Breast epithelium (tissue), 4 donors: ENCODE measurements at regions not wholly inside any gene's neighbourhood (a gene's known extent, or its start where the extent isn't known, plus 50 kb on each side); places are given as distances from the start of the nearest gene placed in this dataset.

ENCODE experiments used
- DNase-seq, 2 donors: peaks; one replicate each; pipeline ENCODE4 v3.0.0-alpha.2; 2019; ENCODE audit warnings: low spot score in 2 of 2
- H3K27ac ChIP-seq, 2 donors: fragments of 200-600 bp; sonication (generic) in 1 of 2; one replicate each; pipeline ENCODE4 v1.5.1; 2016 to 2019; ENCODE audit warnings: mild to moderate bottlenecking in 1 of 2
- H3K27me3 ChIP-seq, 2 donors: fragments of 200-600 bp; sonication (generic) in 1 of 2; one replicate each; pipeline versions ENCODE4 v1.5.1 to v1.6.0; 2017 to 2019; ENCODE audit warnings: control low read depth in 1 of 2, mild to moderate bottlenecking in 1 of 2
- H3K36me3 ChIP-seq: fragments of 200-600 bp; one replicate; pipeline ENCODE4 v1.5.1; 2019
- H3K4me1 ChIP-seq, 2 donors: fragments of 200-600 bp; sonication (generic); one replicate each; pipeline ENCODE4 v1.5.1; 2016 to 2019; ENCODE audit warnings: control low read depth in 1 of 2
- H3K4me3 ChIP-seq, 3 donors: fragments of 200-600 bp; sonication (generic); 1 replicate in 2 of 3; 2 replicates in 1 of 3; pipeline ENCODE4 v1.5.1; 2016 to 2019; ENCODE audit warnings: mild to moderate bottlenecking in 3 of 3, moderate library complexity in 2 of 3
- H3K9me3 ChIP-seq, 2 donors: fragments of 200-600 bp; sonication (generic) in 1 of 2; one replicate each; pipeline ENCODE4 v1.5.1; 2016 to 2019; ENCODE audit warnings: control low read depth in 1 of 2
- CTCF ChIP-seq, 3 donors: fragments of 450-650 bp; IDR thresholded peaks; one replicate each; pipeline ENCODE4 v1.5.1; 2016 to 2017; ENCODE audit warnings: antibody characterized with exemption in 3 of 3, mild to moderate bottlenecking in 3 of 3, moderate library complexity in 3 of 3
- POLR2A ChIP-seq: fragments of 450-650 bp; IDR thresholded peaks from one replicate; pipeline ENCODE4 v1.6.1; 2016; ENCODE audit warnings: antibody characterized with exemption, mild to moderate bottlenecking, moderate library complexity
- POLR2AphosphoS5 ChIP-seq, 3 donors: sonication (generic); formaldehyde crosslinking; IDR thresholded peaks; one replicate each; pipeline ENCODE4 v1.6.1; 2017; ENCODE audit warnings: antibody characterized with exemption in 3 of 3
- intact Hi-C: fragments of 100-400 bp; cut with DNase I; formaldehyde crosslinking; loops from one replicate; pipeline ENCODE4 v1.15.1; 2023; ENCODE audit warnings: low total_unique reads

DNA sequence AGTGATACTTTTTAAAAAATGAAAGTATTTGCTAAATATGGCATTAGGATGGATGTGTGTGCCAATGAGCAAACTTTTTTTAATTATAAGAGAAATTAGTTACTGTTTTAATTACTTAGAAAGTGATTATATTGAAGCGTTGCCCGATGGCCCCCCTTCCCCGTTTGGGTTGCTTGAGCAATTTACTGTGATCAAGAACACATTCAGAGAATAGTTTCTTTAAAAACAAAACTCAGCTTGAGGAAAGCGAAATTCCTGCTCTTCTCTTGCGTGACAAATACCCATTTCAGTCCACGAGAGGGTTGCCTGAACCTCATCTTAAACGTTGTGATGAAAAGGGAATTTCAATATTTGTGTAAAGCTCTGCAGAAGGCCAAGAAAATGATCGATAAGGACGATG lies 234.1 kb downstream of the GATA3 start:
- TF ChIP-seq CTCF (IDR thresholded peaks at IDR 0.05) (no peak), POLR2AphosphoS5 (IDR thresholded peaks at IDR 0.05) (no peak), POLR2A (no peak)
- intact Hi-C loops, result no loop called here
- Histone ChIP-seq H3K9me3 (no peaks in the 10 kb centered on the region), H3K27me3 (no peaks in the 10 kb centered on the region), H3K36me3 (no peaks in the 10 kb centered on the region), H3K4me1 (no peaks in the 10 kb centered on the region), H3K4me3 (no peak overlapping the region), H3K27ac (no peak overlapping the region)
- DNase-seq, result no peak

GRCh38 chr10:8289186-8289924 lies 234.9 kb downstream of the GATA3 start:
- intact Hi-C loops, result no loop called here
- Histone ChIP-seq H3K27ac (no peak overlapping the region), H3K4me3 (no peak overlapping the region), H3K36me3 (no peaks in the 10 kb centered on the region), H3K27me3 (no peaks in the 10 kb centered on the region), H3K9me3 (no peaks in the 10 kb centered on the region), H3K4me1 (no peaks in the 10 kb centered on the region)
- no peak for DNase-seq
- TF ChIP-seq POLR2A, result no peak
- TF ChIP-seq POLR2AphosphoS5 (IDR thresholded peaks at IDR 0.05), result no peak
- TF ChIP-seq CTCF (IDR thresholded peaks at IDR 0.05), result no peak

- Histone ChIP-seq H3K27ac (no peak overlapping the region), H3K27me3 (no peaks in the 10 kb centered on the region), H3K9me3 (no peaks in the 10 kb centered on the region), H3K4me1 (no peaks in the 10 kb centered on the region), H3K36me3 (no peaks in the 10 kb centered on the region), H3K4me3 (no peak overlapping the region)
- intact Hi-C loops, result no loop called here
- TF ChIP-seq CTCF (IDR thresholded peaks at IDR 0.05) (no peak), POLR2AphosphoS5 (IDR thresholded peaks at IDR 0.05) (no peak), POLR2A (no peak)
- no peak for DNase-seq
These were observed 240.3 kb downstream of the GATA3 start for GRCh38 chr10:8294779-8295178.

GRCh38 chr10:8295311-8295710 lies 240.8 kb downstream of the GATA3 start:
- Histone ChIP-seq H3K27ac (no peak overlapping the region), H3K36me3 (no peaks in the 10 kb centered on the region), H3K9me3 (no peaks in the 10 kb centered on the region), H3K27me3 (no peaks in the 10 kb centered on the region), H3K4me3 (no peak overlapping the region), H3K4me1 (no peaks in the 10 kb centered on the region)
- no peak for DNase-seq
- intact Hi-C loops, result no loop called here
- TF ChIP-seq POLR2AphosphoS5 (IDR thresholded peaks at IDR 0.05) (no peak), POLR2A (no peak), CTCF (IDR thresholded peaks at IDR 0.05) (no peak)

- H3K9me3 ChIP-seq, result no peaks in the 10 kb centered on the region
- no peak overlapping the region for H3K4me3 ChIP-seq
- H3K27me3 ChIP-seq, result no peaks in the 10 kb centered on the region
- H3K4me1 ChIP-seq, result no peaks in the 10 kb centered on the region
- no peak for DNase-seq
- TF ChIP-seq CTCF (IDR thresholded peaks at IDR 0.05) (no peak), POLR2A (no peak), POLR2AphosphoS5 (IDR thresholded peaks at IDR 0.05) (no peak)
- no peak overlapping the region for H3K27ac ChIP-seq
- intact Hi-C loops, result no loop called here
- no peaks in the 10 kb centered on the region for H3K36me3 ChIP-seq
These were observed 241.7 kb downstream of the GATA3 start for GRCh38 chr10:8296090-8296733.
